ENCODE measurements at regions not wholly inside any gene's neighbourhood (a gene's known extent, or its start where the extent isn't known, plus 50 kb on each side); places are given as distances from the start of the nearest gene placed in this dataset.

DNA sequence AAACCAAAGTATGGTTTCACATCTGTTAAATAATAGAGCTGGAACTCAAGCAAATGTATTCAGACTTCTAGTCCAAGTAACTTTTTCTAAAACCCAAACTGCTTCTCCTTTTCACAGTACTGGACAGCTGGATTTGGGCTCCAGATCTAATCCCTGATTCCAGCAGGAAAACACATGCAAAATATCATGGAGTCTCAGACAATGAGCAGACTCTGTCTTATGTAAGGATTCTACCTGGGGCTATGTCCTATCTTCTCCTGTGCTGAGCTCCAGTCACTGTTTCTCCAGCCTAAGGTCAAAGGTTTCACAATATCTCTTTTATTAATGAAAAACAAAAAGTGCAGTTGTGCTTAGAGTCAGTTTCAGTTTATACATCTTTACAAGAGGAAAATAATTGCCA, 83.2 kb upstream of the EED start:
- no peak for DNase-seq (ENCODE audit: low spot score in 2 of 2)
- Histone ChIP-seq H3K4me1 (peaks cover 0 to 14% of the 10 kb centered on the region in 2 donors), H3K4me3 (no peak overlapping the region), H3K27me3 (no peaks in the 10 kb centered on the region), H3K9me3 (no peaks in the 10 kb centered on the region), H3K27ac (no peak overlapping the region), H3K36me3 (no peaks in the 10 kb centered on the region)
- TF ChIP-seq, protein P1, sequence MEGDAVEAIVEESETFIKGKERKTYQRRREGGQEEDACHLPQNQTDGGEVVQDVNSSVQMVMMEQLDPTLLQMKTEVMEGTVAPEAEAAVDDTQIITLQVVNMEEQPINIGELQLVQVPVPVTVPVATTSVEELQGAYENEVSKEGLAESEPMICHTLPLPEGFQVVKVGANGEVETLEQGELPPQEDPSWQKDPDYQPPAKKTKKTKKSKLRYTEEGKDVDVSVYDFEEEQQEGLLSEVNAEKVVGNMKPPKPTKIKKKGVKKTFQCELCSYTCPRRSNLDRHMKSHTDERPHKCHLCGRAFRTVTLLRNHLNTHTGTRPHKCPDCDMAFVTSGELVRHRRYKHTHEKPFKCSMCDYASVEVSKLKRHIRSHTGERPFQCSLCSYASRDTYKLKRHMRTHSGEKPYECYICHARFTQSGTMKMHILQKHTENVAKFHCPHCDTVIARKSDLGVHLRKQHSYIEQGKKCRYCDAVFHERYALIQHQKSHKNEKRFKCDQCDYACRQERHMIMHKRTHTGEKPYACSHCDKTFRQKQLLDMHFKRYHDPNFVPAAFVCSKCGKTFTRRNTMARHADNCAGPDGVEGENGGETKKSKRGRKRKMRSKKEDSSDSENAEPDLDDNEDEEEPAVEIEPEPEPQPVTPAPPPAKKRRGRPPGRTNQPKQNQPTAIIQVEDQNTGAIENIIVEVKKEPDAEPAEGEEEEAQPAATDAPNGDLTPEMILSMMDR (IDR thresholded peaks at IDR 0.05), result no peak
- intact Hi-C loops (cut with DNase I), result no loop called here

DNA sequence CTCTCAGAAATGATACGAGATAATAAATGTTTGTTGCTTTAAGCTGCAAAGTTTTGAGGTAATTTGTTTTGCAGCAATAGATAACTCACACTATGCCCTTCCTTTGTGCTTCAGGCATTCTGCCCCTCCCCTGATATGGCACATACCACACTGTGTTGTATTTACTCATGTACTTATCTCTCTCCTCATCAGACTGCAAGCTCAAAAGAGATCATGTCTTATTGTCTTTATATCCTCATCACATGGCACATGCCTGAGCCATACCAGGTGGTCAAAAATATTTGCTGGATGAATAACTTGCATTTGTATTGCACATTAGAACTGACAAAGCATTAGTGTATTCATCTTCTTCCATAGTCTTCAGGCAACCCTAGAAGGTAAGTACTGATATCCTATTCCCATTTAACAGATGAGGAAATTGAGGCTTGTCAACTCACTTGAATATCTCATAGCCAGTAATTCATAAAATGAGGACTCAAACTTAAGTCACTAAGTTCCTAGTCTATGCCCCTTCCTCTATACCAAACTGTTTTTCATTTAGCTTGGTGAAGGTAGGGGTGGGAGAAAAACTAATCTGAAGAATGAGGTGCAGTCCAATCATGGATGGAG, 83.9 kb upstream of the EED start:
- no peaks in the 10 kb centered on the region for H3K27me3 ChIP-seq
- DNase-seq (ENCODE audit: low spot score in 2 of 2), result no peak
- peaks cover 0 to 14% of the 10 kb centered on the region in 2 donors for H3K4me1 ChIP-seq
- H3K9me3 ChIP-seq, result no peaks in the 10 kb centered on the region
- no peak overlapping the region for H3K4me3 ChIP-seq
- TF ChIP-seq, protein P1 (IDR thresholded peaks at IDR 0.05), result no peak
- H3K27ac ChIP-seq, result no peak overlapping the region
- no peaks in the 10 kb centered on the region for H3K36me3 ChIP-seq
- intact Hi-C loops (cut with DNase I), result no loop called here

DNA sequence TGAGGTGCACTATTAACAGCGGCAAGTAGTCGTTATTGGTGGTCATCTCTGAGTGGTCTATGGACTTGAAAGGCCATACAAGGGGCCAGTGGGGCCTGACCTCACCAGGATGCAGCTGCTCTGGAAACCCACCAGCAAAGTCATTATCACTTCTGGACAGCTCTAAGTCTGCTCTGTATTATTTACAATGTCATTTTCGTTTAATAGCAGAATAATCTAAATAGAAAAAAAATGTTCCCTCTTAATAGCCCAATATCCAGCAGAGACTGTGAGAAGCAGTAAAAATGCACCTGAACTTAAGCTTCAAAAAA, 85.0 kb upstream of the EED start:
- no peak for DNase-seq (ENCODE audit: low spot score in 2 of 2)
- Histone ChIP-seq H3K27me3 (no peaks in the 10 kb centered on the region), H3K9me3 (no peaks in the 10 kb centered on the region), H3K4me3 (no peak overlapping the region), H3K4me1 (peaks cover 0 to 14% of the 10 kb centered on the region in 2 donors), H3K27ac (no peak overlapping the region), H3K36me3 (no peaks in the 10 kb centered on the region)
- intact Hi-C loops (cut with DNase I), result no loop called here
- TF ChIP-seq, protein P1 (IDR thresholded peaks at IDR 0.05), result no peak

DNA sequence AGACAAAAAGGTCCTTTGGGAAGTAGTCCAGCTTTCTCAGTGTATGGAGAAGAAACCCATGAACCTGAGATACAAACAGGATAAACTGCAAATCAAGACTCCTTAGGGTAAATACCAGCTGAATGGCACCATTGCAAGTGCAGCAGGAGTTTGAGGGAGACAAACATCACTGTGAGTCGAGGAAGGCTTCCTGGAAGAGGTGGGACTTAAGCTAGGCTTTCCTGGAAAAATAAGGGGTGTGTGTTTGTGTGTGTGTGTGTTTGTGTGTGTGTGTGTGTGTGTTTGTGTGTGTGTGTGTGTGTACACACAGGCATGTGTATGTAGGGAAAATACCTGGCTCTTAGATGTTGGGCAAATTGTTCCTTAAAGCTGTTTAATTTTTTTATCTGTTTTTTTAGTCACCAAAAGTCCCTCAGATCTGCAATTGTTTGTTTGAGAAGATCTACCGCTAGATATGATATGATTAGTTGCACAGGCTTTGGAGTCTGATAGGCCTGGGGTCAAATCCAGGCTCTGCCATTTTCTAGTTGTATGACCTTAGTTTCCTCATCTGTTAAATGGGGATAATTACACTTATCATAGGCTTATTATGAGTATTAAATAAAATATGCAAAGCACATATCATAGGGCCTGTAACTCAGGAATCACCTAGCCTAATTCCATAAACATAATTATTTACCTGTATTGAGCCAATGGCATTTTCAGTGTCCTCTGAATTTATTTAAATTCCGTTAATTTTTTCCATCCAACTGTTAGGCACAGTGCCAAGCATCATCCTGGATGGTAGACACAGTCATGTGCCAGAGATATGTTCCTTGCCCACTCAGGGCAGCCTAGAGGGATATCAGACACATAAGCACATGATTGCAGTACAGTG, 85.6 kb upstream of the EED start:
- no peak for DNase-seq (ENCODE audit: low spot score in 2 of 2)
- no peaks in the 10 kb centered on the region for H3K27me3 ChIP-seq
- H3K27ac ChIP-seq, result no peak overlapping the region
- peaks cover 0 to 14% of the 10 kb centered on the region in 2 donors for H3K4me1 ChIP-seq
- no peak overlapping the region for H3K4me3 ChIP-seq
- TF ChIP-seq, protein P1 (IDR thresholded peaks at IDR 0.05), result no peak
- H3K36me3 ChIP-seq, result no peaks in the 10 kb centered on the region
- intact Hi-C loops (cut with DNase I), result no loop called here
- no peaks in the 10 kb centered on the region for H3K9me3 ChIP-seq

DNA sequence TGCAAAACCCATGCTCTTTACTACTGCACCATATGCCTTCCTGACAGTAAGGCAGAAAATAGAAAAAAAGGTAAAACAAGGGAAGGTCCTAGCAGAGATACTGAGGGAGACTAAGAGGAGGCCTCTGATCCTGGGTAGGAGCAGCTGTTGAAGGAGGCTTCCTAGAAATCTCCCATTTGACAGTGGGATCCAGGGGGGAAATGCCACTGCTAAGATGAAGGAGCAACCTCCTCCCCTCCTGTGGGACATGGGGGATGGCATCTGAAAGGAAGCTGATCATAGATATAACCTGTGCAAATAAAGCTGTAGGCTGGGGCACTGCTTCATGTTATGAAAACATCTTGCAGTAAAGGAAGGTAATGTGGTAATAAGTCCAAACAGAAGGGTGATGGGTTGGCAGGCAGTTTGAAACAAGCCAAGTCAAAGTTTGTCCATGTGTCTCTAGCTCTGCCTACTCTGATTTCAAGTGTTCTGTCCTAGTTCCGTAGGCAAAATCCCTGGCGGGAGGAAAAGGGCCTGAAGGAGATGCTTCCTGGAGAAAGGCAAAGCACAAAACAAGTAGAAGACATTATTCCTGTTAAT, 86.7 kb upstream of the EED start:
- Histone ChIP-seq H3K36me3 (no peaks in the 10 kb centered on the region), H3K27me3 (no peaks in the 10 kb centered on the region), H3K9me3 (no peaks in the 10 kb centered on the region), H3K4me1 (peaks cover 0 to 9% of the 10 kb centered on the region in 2 donors), H3K27ac (no peak overlapping the region), H3K4me3 (no peak overlapping the region)
- TF ChIP-seq, protein P1 (IDR thresholded peaks at IDR 0.05), result no peak
- intact Hi-C loops (cut with DNase I), result no loop called here
- no peak for DNase-seq (ENCODE audit: low spot score in 2 of 2)

All from ascending aorta (tissue), 2 donors.